Ascending aorta (tissue), 2 donors: ENCODE measurements at regions not wholly inside any gene's neighbourhood (a gene's known extent, or its start where the extent isn't known, plus 50 kb on each side); places are given as distances from the start of the nearest gene placed in this dataset.

Experiments used
- DNase-seq, 2 donors: peaks; one replicate each; pipeline ENCODE4 v3.0.0-alpha.2; 2019; ENCODE audit warnings: low spot score in 2 of 2
- H3K27ac ChIP-seq, 2 donors: fragments of 200-600 bp; sonication (generic); one replicate each; pipeline ENCODE4 v1.5.1; 2016 to 2017; ENCODE audit warnings: mild to moderate bottlenecking in 1 of 2
- H3K27me3 ChIP-seq: fragments of 200-600 bp; sonication (generic); one replicate; pipeline ENCODE4 v1.5.1; 2017
- H3K36me3 ChIP-seq, 2 donors: fragments of 200-600 bp; sonication (generic); one replicate each; pipeline ENCODE4 v1.5.1; 2016
- H3K4me1 ChIP-seq, 2 donors: fragments of 200-600 bp; sonication (generic); one replicate each; pipeline ENCODE4 v1.5.1; 2016 to 2017; ENCODE audit warnings: mild to moderate bottlenecking in 1 of 2
- H3K4me3 ChIP-seq, 2 donors: fragments of 200-600 bp; sonication (generic); one replicate each; pipeline ENCODE4 v1.5.1; 2016 to 2017; ENCODE audit warnings: mild to moderate bottlenecking in 1 of 2
- H3K9me3 ChIP-seq, 2 donors: fragments of 200-600 bp; sonication (generic); one replicate each; pipeline ENCODE4 v1.5.1; 2016
- intact Hi-C: fragments of 100-400 bp; cut with DNase I; formaldehyde crosslinking; loops from one replicate; pipeline ENCODE4 v1.15.1; 2023
- TF ChIP-seq, protein P1 (sequence below), 3 experiments: fragments of 200-600 bp in 2 of 3; fragments of 450-650 bp in 1 of 3; sonication (generic) in 2 of 3; IDR thresholded peaks; one replicate each; pipeline ENCODE4 v1.5.1; 2016 to 2019; ENCODE audit warnings: antibody characterized with exemption in 3 of 3, mild to moderate bottlenecking in 1 of 3, moderate library complexity in 1 of 3

DNA sequence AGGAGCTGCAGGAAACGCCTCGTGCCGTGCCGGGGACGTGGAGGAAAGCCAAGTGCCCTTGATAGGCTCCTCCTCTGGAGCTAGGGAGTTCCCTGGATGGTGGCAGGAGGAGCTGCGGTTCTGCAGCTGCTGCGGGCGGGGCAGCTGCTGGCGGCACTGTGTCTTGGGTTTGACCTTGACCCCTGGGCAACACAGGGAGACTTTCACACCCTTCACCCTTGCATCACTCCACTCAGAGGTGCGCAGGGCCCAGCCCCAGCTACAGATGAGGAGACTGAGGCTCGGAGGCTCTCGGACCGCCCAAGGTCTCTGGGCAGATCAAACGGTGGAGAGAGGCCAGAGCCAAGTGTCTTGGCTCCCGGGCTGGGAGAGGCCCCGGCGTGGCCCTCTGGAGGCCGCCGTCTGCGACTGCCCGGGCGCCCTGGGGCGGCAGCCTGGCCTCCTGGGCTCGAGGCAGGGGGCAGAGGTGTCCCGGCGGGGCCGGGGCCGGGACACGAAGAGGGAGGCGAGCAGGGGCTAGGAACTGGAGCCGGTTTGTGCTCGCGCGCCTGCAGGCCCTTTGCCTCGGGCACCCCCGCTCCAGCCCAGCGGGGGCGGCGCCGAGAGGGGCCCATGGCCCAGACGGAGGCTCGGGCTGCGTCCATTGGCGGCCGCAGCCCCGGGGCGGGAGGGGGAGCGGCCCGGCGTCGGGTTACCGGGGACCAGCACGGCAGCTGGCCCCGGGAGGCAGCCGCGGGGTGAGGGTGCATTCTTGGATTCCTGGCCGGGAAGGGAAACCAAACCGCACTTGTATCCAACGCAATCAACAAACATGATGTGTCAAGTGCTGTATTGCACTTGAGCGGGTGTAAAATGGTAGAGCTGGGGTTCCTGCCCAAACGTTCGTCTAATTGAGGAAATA, 129.6 kb upstream of the SLC1A4 start:
- Histone ChIP-seq H3K4me3 (peak overlapping the region; percentile 50 to 74), H3K4me1 (peaks cover 15 to 33% of the 10 kb centered on the region in 2 donors), H3K9me3 (no peaks in the 10 kb centered on the region), H3K27me3 (no peaks in the 10 kb centered on the region), H3K36me3 (no peaks in the 10 kb centered on the region), H3K27ac (peak overlapping the region; percentile 93 to 94)
- TF ChIP-seq, protein P1, sequence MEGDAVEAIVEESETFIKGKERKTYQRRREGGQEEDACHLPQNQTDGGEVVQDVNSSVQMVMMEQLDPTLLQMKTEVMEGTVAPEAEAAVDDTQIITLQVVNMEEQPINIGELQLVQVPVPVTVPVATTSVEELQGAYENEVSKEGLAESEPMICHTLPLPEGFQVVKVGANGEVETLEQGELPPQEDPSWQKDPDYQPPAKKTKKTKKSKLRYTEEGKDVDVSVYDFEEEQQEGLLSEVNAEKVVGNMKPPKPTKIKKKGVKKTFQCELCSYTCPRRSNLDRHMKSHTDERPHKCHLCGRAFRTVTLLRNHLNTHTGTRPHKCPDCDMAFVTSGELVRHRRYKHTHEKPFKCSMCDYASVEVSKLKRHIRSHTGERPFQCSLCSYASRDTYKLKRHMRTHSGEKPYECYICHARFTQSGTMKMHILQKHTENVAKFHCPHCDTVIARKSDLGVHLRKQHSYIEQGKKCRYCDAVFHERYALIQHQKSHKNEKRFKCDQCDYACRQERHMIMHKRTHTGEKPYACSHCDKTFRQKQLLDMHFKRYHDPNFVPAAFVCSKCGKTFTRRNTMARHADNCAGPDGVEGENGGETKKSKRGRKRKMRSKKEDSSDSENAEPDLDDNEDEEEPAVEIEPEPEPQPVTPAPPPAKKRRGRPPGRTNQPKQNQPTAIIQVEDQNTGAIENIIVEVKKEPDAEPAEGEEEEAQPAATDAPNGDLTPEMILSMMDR (IDR thresholded peaks at IDR 0.05): no peak
- intact Hi-C loops: loop anchor here (1.0 to 10.0 kb wide), 3 partner anchors 108 to 405 kb away; partner anchors contain the start of genes LGALSL and SERTAD2
- DNase-seq: peak; percentile 59 to 93

DNA sequence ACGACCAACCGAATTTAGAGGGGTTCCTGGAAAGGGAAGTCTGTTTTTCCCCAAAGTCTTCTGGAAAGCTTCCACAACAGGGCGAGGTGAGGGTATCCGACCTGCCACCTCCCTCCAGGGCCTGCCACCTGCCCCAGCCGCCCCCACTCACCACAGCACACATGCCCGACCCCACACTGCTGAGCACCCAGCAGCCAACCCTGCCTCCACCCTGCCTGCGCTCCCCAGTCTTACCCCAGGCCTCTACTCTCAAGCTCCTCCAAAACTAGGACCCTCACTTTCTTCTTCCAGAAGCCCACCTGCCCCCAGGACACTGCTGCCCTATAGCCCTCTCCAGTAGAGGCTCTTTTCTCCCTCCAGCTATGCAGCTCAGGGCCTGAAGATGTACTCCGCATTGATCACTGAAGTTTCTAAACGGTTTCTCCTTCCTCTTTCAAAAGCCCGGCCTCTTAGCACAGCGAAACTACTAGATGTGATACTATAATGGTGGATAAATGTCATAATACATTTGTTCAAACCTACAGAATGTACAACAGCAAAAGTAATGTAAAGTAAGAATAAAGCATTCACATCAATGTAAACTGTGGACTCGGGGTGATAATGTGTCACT, 128.8 kb upstream of the SLC1A4 start:
- Histone ChIP-seq H3K27ac (peak overlapping the region; percentile 93 to 94), H3K4me3 (peak overlapping the region; percentile 50 to 74), H3K4me1 (peaks cover 15 to 36% of the 10 kb centered on the region in 2 donors), H3K36me3 (no peaks in the 10 kb centered on the region), H3K27me3 (no peaks in the 10 kb centered on the region), H3K9me3 (no peaks in the 10 kb centered on the region)
- TF ChIP-seq, protein P1 (IDR thresholded peaks at IDR 0.05): no peak
- DNase-seq: no peak
- intact Hi-C loops: loop anchor here (10.0 kb wide), 1 partner anchor 406 kb away; the partner anchor contains the start of gene LGALSL

DNA sequence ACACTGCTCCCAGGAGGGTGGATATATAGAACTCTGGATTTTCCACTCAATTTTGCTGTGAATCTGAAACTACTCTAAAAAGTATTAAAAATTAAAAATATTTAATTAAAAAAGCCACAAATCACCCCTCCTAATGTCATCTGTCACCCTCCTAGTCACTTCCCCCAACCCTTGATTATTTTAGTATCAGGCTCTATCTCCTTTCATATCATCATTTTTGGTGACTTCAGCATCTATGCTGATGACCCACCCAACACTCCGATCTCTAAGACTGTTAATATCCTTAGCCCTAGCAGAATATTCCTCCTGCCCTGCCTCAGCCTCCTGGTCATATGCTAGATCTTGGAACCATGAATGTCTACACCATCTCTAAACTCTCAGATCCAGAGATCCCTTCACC, 128.3 kb upstream of the SLC1A4 start:
- H3K4me3 ChIP-seq: no peak overlapping the region
- H3K4me1 ChIP-seq: peaks cover 15 to 36% of the 10 kb centered on the region in 2 donors
- TF ChIP-seq, protein P1 (IDR thresholded peaks at IDR 0.05): no peak
- DNase-seq: no peak
- H3K27ac ChIP-seq: peak overlapping the region; percentile 93 to 94
- intact Hi-C loops: loop anchor here (10.0 kb wide), 1 partner anchor 406 kb away; the partner anchor contains the start of gene LGALSL
- no peaks in the 10 kb centered on the region for H3K36me3 ChIP-seq
- H3K27me3 ChIP-seq: no peaks in the 10 kb centered on the region
- H3K9me3 ChIP-seq: no peaks in the 10 kb centered on the region

DNA sequence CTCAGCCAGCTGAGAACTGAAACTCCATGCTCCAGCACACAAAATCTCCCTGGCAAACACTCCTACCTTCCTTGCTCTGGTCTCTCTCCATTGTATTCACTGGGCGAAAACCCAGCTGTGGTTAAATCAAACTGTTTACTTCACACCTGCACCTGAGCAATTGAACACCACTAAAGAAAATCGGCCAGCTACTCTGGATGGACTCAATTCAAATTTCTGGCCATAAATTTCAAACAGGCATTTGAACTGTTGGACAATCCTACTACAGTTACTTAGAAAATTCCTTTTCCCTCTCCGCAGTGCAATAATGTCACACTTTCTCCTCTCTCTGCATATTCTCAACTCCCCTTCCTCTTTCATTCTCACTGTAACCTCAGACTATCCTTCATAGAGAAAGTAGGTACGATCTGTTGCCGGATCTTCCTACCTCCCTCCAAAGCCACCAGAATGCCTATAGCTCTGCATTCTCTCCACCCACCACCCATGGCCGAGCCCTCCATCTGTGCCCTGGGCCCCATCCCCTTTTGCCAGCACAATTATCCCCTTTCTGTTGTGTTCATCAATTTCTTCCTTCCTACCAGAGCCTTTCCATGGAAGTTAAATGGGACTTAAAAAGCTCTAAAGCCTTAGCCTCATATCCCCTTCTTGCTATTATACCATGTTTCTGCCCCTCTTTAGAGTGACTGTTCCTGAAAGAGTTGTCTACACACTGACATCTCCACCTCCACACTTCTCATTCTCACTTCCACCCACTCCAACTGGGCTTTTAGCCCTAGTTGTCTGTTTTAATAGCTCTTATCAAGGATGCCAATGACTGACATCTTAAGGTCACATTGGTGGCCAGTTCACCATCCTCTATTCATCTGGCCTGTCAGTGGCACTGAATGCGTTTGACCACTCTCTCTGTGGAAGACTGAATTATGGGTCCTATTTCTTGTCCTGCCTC, 127.5 kb upstream of the SLC1A4 start:
- Histone ChIP-seq H3K36me3 (no peaks in the 10 kb centered on the region), H3K27me3 (no peaks in the 10 kb centered on the region), H3K4me3 (no peak overlapping the region), H3K4me1 (peaks cover 15 to 36% of the 10 kb centered on the region in 2 donors), H3K27ac (peak overlapping the region in 1 of 2 donors; percentile 23), H3K9me3 (no peaks in the 10 kb centered on the region)
- TF ChIP-seq, protein P1 (IDR thresholded peaks at IDR 0.05): no peak
- DNase-seq: no peak
- intact Hi-C loops: loop anchor here (10.0 kb wide), 1 partner anchor 407 kb away; the partner anchor contains the start of gene LGALSL

DNA sequence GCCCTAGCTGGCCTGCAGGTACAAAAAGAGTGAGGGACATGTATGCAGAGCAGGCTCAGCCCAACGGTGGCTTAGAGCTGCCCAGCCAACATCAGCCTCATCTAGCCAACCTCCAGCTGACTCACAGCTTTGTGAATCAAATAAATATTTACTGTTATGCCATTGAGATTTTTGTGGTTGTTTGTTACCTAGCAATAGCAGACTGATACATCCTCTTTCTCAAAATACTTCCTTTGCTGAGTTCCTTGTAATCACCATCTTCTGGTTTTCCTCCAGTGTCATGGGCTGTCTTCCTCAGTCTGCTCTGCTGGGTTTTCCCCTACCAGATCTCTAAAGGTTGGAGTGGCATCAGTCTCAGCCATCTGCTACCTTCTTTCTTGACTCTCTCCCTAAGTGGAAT, 126.6 kb upstream of the SLC1A4 start:
- no peaks in the 10 kb centered on the region for H3K36me3 ChIP-seq
- H3K4me1 ChIP-seq: peaks cover 13 to 27% of the 10 kb centered on the region in 2 donors
- no peaks in the 10 kb centered on the region for H3K9me3 ChIP-seq
- intact Hi-C loops: loop anchor here (10.0 kb wide), 1 partner anchor 408 kb away; the partner anchor contains the start of gene LGALSL
- no peak for DNase-seq
- no peaks in the 10 kb centered on the region for H3K27me3 ChIP-seq
- H3K4me3 ChIP-seq: no peak overlapping the region
- no peak overlapping the region for H3K27ac ChIP-seq
- TF ChIP-seq, protein P1 (IDR thresholded peaks at IDR 0.05): no peak
